Spinal cord (tissue), 9 donors: ENCODE measurements at regions not wholly inside any gene's neighbourhood (a gene's known extent, or its start where the extent isn't known, plus 50 kb on each side); places are given as distances from the start of the nearest gene placed in this dataset.
A peak's percentile ranks its signal among the peaks of the same experiment; 100 is the strongest.

Source experiments
- DNase-seq, 6 donors: peaks; one replicate each; pipeline versions ENCODE4 v3.0.0 to v3.0.0-alpha.2; 2013 to 2015; ENCODE audit warnings: low spot score in 6 of 6, low read depth in 4 of 6
- H3K27ac ChIP-seq: one replicate; pipeline ENCODE4 v1.5.1; 2013; ENCODE audit warnings: low read depth, low read length, control low read depth
- H3K27me3 ChIP-seq: one replicate; pipeline ENCODE4 v1.6.1; 2013; ENCODE audit warnings: low read length; ENCODE audit not compliant: control insufficient read depth, insufficient read depth
- H3K36me3 ChIP-seq: one replicate; pipeline ENCODE4 v1.6.1; 2013; ENCODE audit warnings: low read length; ENCODE audit not compliant: control insufficient read depth, insufficient read depth
- H3K4me1 ChIP-seq: one replicate; pipeline ENCODE4 v1.6.1; 2013; ENCODE audit warnings: low read length; ENCODE audit not compliant: control insufficient read depth, insufficient read depth
- H3K4me3 ChIP-seq: one replicate; pipeline ENCODE4 v1.5.1; 2013; ENCODE audit warnings: low read depth, low read length, control low read depth
- H3K9me3 ChIP-seq: one replicate; pipeline ENCODE4 v1.6.1; 2013; ENCODE audit warnings: low read length; ENCODE audit not compliant: control insufficient read depth, insufficient read depth
- WGBS: methylation state at CpG from one replicate; pipeline ENCODE4 v1.1.5; 2013; ENCODE audit warnings: missing lambda C conversion rate; ENCODE audit not compliant: insufficient coverage; 5-methylcytosine and 5-hydroxymethylcytosine counted together
- donor health status: healthy.

- H3K9me3 ChIP-seq = no peaks in the 10 kb centered on the region
- no peak overlapping the region for H3K27ac ChIP-seq
- DNase-seq = peak in 1 of 6 donors; percentile 4
- 50% methylated on average over 1 of the region's 3 CpGs for WGBS
- no peaks in the 10 kb centered on the region for H3K4me1 ChIP-seq
- H3K36me3 ChIP-seq = no peaks in the 10 kb centered on the region
- no peaks in the 10 kb centered on the region for H3K27me3 ChIP-seq
- H3K4me3 ChIP-seq = no peak overlapping the region
Measured at GRCh38 chr20:12715991-12716680, 292.6 kb upstream of the SPTLC3 start.

DNA sequence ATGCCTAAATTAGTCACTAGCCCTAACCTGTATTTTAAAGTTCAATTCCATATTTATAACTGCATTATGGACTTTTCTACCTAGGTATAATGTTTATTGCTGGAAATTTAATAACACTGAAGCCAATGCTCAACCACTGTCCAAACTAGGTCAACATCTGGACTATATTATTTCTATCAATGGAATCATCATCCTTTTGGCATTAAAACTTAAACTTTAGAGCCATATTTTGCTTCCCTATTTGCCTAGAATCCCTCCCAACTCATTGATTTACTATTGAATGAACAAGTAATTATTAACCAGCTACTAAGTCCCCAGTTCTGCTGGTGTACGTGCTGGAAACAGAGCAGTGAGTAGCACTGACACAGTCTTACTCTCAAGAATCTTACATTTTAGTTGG lies 291.7 kb upstream of the SPTLC3 start:
- Histone ChIP-seq H3K4me1 (no peaks in the 10 kb centered on the region), H3K27me3 (no peaks in the 10 kb centered on the region), H3K4me3 (no peak overlapping the region), H3K27ac (no peak overlapping the region), H3K36me3 (no peaks in the 10 kb centered on the region), H3K9me3 (no peaks in the 10 kb centered on the region)
- no peak for DNase-seq
- no CpG with 5 or more reads among the region's 1 CpG for WGBS

GRCh38 chr20:12718619-12719018 lies 290.2 kb upstream of the SPTLC3 start:
- Histone ChIP-seq H3K9me3 (no peaks in the 10 kb centered on the region), H3K4me1 (no peaks in the 10 kb centered on the region), H3K4me3 (no peak overlapping the region), H3K27me3 (no peaks in the 10 kb centered on the region), H3K36me3 (no peaks in the 10 kb centered on the region), H3K27ac (no peak overlapping the region)
- no peak for DNase-seq
- WGBS = 100% methylated on average over 1 of the region's 4 CpGs

DNA sequence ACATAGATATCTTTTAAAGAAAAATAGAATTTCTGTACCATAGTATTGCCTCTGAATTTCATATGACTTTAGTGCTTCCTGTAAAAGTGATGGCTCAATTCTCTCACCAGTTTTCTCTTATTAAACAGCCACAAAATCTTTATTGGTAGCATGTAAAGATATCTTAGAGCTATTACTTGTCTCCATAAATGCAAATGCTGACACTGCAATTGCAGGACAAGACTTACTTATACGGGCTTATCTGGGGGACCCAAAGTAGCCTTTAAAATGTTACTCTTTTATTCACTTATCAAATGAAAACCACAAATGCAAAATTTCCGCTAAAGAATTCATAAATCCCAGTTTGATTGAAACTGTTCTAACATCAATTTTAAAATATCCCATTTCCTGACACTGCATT lies 287.1 kb upstream of the SPTLC3 start:
- H3K4me3 ChIP-seq = no peak overlapping the region
- DNase-seq = no peak
- 75% methylated on average over 2 of the region's 2 CpGs for WGBS
- H3K27ac ChIP-seq = no peak overlapping the region
- H3K27me3 ChIP-seq = no peaks in the 10 kb centered on the region
- H3K36me3 ChIP-seq = no peaks in the 10 kb centered on the region
- no peaks in the 10 kb centered on the region for H3K9me3 ChIP-seq
- no peaks in the 10 kb centered on the region for H3K4me1 ChIP-seq

DNA sequence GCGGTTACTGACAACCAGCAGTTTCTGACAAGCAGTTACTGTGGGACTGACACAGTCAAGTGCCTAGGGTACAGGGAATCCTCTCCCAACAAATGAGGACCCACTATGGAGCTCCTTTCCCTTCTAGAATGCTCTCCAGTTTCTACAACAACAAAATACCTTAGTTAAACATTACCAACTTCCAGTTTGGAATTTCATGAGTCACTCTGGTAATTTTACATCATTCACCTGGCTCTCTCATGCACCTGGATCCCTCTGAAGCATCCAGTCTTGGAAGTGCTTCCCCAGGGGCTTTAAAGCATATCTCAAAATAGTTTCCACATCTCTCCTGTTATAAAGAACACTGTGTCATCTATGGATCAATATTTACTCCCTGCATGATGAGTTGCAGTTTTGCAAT lies 286.7 kb upstream of the SPTLC3 start:
- H3K27me3 ChIP-seq = no peaks in the 10 kb centered on the region
- no peaks in the 10 kb centered on the region for H3K9me3 ChIP-seq
- DNase-seq = no peak
- H3K36me3 ChIP-seq = no peaks in the 10 kb centered on the region
- no peak overlapping the region for H3K4me3 ChIP-seq
- no peak overlapping the region for H3K27ac ChIP-seq
- H3K4me1 ChIP-seq = no peaks in the 10 kb centered on the region
- 100% methylated on average over 1 of the region's 1 CpG for WGBS

DNA sequence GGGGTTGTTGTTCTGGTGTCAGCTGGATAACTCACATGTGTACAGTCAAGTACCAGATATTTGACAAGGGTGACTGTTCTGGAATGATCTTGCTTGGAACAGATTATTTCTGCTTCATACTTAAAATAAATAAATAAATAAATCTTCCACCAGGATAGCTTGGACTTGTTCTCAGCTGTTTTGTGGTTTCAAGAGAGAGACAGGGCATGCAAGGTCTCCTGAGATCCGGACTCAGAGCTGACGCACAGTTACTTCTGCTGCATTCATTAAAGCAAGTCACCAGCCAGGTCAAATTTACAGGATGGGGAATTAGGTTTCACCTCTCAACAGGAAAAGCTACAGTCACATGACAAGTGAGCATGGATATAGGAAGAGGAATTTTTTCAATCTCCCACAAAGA lies 285.0 kb upstream of the SPTLC3 start:
- WGBS = no CpG with 5 or more reads among the region's 2 CpGs
- H3K27ac ChIP-seq = no peak overlapping the region
- no peaks in the 10 kb centered on the region for H3K36me3 ChIP-seq
- H3K4me3 ChIP-seq = no peak overlapping the region
- H3K27me3 ChIP-seq = no peaks in the 10 kb centered on the region
- no peaks in the 10 kb centered on the region for H3K4me1 ChIP-seq
- H3K9me3 ChIP-seq = no peaks in the 10 kb centered on the region
- DNase-seq = no peak

DNA sequence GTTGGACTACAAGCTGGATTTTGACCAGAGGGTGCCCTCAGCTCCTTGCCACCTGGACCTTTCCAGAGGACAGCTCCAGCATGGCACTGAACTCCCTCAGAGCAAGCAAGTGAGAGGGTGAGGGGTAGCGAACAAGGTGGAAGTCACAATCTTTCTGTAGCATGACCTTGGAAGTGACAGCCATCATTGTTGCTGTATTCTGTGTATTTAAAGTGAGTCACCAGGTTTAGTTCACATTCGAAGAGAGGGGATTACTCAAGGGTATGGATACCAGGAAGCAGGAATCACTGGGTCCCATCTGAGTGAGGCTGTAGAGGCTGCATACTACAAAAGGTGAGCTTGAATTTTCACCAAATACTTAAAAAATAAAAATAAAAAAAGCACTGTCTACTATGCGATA lies 280.0 kb upstream of the SPTLC3 start:
- Histone ChIP-seq H3K4me3 (no peak overlapping the region), H3K4me1 (no peaks in the 10 kb centered on the region), H3K27ac (no peak overlapping the region), H3K36me3 (no peaks in the 10 kb centered on the region), H3K9me3 (no peaks in the 10 kb centered on the region), H3K27me3 (no peaks in the 10 kb centered on the region)
- WGBS = 100% methylated on average over 1 of the region's 3 CpGs
- no peak for DNase-seq

DNA sequence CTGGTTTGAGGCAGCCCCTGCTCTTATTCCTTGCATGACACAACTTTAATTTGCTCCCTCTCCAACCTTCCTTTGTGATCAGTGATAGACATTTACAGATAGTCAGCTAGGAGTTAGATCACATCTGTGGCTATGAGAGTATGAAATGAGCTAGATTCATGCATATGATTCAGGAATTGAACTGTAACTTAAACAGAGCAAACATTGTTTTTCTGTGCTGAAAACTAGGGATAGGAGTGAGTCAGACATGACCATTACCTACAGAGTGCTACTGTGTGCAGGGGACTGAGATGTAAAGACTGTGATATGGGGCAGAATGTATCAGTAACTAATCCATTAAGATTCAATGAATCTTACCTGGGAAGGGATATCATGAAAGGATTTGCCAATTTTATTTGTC lies 279.4 kb upstream of the SPTLC3 start:
- H3K4me3 ChIP-seq = no peak overlapping the region
- H3K27me3 ChIP-seq = no peaks in the 10 kb centered on the region
- H3K4me1 ChIP-seq = no peaks in the 10 kb centered on the region
- H3K9me3 ChIP-seq = no peaks in the 10 kb centered on the region
- DNase-seq = no peak
- H3K27ac ChIP-seq = no peak overlapping the region
- H3K36me3 ChIP-seq = no peaks in the 10 kb centered on the region

- WGBS = no CpG with 5 or more reads among the region's 3 CpGs
- no peaks in the 10 kb centered on the region for H3K36me3 ChIP-seq
- H3K27me3 ChIP-seq = no peaks in the 10 kb centered on the region
- H3K27ac ChIP-seq = no peak overlapping the region
- DNase-seq = peak in 1 of 6 donors; percentile 68
- no peak overlapping the region for H3K4me3 ChIP-seq
- no peaks in the 10 kb centered on the region for H3K4me1 ChIP-seq
- H3K9me3 ChIP-seq = no peaks in the 10 kb centered on the region
Measured at GRCh38 chr20:12733811-12734210, 275.0 kb upstream of the SPTLC3 start.

- Histone ChIP-seq H3K36me3 (no peaks in the 10 kb centered on the region), H3K4me1 (no peaks in the 10 kb centered on the region), H3K9me3 (no peaks in the 10 kb centered on the region), H3K27ac (no peak overlapping the region), H3K4me3 (no peak overlapping the region), H3K27me3 (no peaks in the 10 kb centered on the region)
- no peak for DNase-seq
- 78% methylated on average over 2 of the region's 4 CpGs for WGBS
Measured at GRCh38 chr20:12737497-12737896, 271.3 kb upstream of the SPTLC3 start.
